GM18858 (cell line): ENCODE measurements at regions not wholly inside any gene's neighbourhood (a gene's known extent, or its start where the extent isn't known, plus 50 kb on each side); places are given as distances from the start of the nearest gene placed in this dataset.
A peak's percentile ranks its signal among the peaks of the same experiment; 100 is the strongest.

Experiments used
- ATAC-seq: cut with Tn5 transposase; IDR thresholded peaks from one replicate; pipeline ENCODE4 v1.9.1; 2021; ENCODE audit not compliant: unreplicated experiment

DNA sequence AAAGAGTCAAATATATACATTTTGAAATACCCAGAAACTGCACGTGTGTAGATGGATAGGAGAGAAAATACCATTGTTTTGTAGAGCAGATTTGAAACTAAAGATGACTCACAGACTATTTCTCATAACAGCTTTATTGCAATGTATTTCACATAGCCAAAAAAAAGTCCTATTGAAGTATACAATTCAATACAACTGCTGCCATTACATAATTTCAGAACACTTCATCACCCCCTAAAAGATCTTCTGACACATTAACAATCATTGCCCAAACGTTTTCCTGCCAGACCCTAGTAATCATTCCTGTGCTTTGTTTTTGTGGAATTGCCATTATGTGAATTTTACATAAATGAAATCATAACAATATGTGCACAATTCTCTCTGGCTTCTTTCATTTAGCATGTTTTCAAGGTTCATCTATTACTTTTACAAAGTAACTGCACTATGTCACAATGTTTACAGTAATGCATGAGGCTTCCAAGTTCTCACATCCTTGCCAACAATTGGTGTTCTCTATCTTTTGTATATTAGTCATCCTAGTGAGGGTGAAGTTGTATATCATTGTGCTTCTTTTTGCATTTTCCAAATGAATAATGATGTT, 378.6 kb upstream of the CWC22 start:
- no peak for ATAC-seq

DNA sequence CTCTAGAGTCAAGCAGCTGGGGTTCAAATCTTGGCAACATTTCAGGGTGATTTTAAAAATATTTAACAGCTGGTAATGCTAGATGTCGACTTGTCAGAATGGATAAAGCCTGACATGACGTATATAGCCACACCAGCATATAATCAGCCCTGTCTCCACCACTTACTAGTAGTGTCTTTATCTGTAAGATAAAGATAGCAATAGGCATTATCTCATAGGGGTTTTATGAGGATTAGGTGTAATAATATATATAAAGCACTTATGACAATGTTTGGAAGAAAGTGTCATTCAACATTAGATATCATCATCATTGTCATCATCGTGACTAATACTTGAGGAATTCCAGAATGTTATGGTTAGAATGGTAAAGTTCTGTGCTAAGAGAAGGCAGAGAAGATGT, 369.0 kb upstream of the CWC22 start:
- ATAC-seq, result no peak

DNA sequence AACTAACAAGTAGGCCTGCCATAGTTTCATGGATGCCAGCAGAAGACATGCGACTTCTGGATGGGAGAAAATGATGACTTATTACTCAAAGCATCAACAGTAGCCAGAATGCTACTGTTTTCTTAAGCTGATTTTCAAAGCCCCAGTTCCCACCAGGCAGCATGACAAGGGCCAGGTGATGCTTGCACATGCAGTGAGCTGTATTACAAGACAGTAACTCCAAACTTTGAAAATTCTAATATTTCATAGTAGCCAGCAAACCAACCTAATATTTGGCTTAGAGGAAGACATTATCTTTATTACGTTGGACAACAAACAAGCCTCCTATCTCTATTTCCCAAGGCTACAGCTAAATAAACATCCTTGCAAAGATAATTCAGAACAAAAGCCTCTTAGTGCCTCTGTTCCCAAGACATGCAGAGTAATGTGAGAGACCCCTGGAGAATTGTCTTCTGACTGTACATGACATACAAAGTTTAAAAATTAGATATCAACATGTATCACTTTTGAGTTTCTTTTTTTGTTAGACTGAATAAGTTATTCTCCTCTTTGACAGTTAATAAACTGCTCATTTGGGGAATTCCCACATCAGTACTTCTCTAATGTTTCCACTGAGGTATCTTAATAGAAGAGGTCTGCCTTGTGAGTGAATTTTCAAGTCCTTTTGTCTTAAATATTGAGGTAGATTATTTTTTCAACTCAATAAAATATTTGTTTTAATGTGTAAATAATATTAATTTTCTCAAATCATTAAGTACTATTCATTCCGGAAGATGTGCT, 367.6 kb upstream of the CWC22 start:
- ATAC-seq, result no peak

DNA sequence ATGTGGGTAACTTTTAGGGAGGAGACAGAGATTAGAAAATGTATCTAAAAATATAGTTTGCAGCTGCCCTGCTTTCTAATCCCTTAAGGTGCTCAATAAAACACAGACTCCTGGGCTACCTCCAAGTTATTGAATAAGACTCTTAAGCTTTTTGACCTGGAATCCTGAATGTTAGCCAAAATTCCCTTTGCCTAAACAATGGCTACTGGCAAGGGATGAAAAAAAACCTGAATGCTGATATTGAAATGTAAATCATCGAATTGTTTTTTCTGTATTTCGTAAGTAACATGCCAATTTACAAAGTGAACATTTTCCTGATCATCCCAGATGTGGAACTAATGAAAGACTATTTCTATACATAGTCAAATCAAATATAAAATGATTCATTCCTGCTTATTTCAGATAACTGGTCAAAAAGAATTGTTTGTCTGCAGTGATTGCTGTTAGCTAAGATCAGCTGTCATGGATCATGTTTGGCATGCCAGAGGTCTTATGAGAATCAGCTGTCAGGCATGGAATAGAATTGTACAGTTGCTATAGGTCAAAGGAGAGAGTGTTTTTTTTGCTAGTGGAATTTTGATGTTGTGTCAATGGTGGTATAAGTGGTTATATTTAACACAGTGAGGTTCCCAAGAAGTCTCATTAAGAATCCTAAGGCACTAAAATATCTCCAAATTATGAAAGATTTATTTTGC, 363.6 kb upstream of the CWC22 start:
- ATAC-seq, result no peak

DNA sequence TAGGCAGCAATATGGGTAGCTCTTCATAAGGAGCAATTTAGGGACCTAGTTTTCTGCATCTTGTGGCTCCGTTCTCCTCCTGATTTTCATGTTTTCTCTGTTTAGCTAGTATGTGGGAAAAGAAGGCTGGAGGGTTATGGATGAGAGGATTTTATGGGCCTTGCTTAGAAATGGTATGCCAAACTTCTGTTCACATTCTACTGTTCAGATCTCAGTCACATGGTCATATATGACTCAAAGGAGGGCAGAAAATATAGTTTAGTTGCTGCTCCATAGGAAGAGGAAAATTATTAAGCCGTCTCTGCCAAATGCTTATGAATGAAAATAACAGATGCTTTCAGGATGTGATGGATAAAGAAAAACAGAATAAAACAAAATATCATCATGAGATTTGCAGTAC, 361.8 kb upstream of the CWC22 start:
- no peak for ATAC-seq

DNA sequence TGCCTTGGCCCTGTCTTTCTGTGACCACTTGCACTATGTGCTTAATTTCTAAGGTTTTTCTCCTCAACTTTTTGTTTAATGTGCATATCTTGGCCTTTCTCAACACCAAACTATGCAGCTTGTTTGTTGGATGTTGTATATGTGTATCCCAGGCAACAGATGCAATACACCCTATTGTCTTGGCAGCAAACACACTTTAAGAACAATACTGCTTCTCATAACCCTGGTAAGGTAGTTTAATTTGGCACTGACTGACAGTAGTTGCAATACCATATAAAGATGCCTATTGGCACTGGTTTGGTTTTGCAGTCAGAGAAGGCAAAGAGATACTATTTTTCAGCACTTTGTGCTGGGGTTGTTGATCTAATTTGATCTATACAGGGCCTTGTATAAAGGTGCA, 360.7 kb upstream of the CWC22 start:
- ATAC-seq, result no peak

DNA sequence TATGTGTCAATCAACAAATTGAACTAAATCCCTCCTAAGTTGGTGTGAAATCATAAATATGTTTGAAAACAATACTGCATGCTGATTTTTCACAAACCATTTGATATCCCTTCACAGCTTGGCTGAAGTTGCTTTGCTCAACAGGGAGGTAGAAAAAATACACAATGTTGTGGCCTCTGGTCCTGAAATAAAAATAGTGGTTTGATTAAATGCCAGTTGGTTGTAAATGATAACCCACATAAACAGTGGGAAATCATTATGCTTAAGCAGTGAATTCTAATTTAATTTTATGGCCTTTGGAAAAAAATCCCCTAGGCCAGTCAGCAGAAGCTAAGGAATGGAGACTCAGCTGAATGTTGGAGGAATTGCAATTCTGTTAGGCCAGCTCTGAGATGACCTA, 359.4 kb upstream of the CWC22 start:
- no peak for ATAC-seq

DNA sequence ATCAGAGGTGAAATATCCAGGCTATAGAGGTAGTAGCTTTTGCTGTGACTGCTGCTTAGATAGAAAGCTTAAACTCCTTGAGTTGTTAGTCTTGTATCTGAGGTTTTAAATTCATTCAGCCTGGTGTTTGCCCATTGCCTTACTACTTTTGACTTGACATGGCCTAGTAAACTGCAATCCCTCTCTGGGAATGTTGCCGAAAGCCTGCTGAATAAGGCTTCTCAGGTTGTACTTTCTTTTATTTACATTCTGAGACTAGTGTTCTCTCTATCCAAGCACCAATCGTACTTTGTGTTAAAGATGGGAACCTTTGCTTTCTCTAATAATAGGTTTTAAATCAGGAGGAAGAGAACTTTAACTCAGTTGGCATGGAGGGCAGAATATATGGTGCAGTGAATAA, 357.6 kb upstream of the CWC22 start:
- no peak for ATAC-seq

DNA sequence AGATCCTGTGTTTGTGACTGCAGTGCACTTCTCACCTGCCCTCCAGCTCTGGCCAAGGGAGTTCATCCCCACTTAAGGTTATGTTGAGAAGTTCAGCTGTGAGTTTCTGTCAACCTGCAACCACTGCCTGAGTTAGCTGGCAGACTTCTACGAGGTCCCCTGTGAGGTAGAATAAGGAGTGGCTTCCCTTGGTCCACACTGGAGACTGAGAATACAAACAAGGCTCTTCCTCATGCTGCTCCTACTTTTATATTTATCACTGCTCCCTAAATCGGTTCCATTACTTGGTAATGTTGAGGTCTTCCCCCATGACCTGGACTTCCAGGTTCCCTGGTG, 353.2 kb upstream of the CWC22 start:
- peak; percentile 21 for ATAC-seq

DNA sequence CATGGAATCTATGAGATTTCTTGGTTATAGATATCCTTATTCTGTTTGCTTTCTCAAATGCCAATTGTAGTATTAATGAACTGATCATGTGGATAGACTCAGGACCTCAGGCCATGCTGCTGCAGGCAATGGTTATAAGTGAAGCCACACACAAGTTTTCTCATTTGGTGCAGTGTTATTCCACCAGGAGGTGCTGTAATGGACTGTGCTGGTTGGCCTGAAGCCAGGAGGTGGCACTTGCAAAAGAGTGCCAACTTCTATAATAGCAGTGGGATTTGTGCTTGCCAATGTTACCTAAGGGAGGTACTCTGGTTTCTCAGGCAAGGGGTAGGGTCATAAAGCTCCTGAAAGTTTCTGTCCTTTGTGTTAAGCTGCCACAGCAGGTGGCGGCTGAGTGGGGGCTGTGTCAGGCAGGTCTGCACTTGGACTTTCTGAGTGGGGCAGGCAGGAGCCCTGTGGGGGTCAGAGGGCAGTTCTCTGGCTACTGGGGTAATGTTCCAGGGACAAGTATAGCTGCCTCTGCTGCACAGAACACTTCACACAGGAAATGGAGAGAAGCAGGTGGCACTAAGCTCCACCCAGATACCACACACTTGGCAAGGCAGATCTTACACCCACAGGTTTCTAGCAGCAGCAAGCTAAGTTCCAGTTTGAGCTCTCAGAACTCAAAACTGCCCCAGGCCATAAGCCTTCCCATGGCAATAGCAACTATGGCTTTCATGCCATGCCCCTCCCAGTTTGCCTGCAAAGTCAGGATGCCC, 352.6 kb upstream of the CWC22 start:
- peak; percentile 98 for ATAC-seq

DNA sequence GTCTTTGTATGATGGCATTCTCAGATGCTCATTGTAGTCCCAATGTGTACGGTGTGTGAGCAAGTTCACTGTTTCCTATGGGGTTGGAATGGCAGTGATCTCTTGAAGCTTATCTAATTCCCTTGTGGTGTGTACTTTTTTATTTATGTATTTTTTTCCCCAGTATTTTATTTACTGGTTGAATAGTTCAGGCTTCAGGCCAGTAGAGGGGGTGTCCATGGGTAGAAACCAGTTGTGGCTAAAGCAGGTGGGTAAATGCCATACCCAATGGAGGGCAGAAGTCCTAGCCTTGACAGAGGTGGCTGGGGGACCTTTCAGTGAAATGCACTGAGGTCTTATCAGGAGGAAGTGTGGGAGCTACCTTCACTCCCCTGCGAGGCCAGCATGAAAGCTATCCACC, 351.4 kb upstream of the CWC22 start:
- no peak for ATAC-seq

DNA sequence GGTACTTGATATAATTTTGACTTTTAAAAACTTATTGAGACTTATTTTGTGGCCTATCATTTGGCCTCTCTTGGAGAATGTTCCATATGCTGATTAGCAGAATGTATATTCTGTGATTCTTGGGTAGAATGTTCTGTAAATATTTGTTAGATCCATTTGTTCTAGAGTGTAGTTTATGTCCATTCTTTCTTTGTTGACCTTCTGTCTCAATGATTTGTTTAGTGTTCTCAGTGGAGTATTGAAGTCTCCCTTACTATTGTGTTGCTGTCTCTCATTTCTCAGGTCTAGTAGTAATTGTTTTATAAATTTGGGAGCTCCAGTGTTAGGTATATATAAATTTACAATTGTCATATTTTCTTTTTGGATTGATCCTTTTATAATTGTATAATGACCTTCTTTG, 349.6 kb upstream of the CWC22 start:
- no peak for ATAC-seq

DNA sequence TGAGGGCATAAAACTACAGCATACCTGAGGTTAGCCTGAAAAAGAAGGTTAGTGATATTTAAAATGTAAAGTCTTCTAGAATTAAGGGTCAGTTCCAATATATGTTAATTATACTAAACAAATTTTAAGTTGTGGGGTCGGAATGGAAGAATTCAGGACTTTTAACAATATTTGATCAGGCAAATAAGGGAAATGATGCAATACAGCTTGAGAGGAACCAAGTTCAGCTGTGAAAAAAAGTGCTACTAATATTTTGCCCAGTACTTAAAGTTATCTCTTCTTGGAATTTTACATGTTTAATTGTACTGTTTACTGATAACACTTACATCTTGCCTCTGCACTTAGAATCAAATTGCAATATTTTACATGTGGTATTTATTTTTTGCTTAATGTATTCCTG, 345.5 kb upstream of the CWC22 start:
- no peak for ATAC-seq

DNA sequence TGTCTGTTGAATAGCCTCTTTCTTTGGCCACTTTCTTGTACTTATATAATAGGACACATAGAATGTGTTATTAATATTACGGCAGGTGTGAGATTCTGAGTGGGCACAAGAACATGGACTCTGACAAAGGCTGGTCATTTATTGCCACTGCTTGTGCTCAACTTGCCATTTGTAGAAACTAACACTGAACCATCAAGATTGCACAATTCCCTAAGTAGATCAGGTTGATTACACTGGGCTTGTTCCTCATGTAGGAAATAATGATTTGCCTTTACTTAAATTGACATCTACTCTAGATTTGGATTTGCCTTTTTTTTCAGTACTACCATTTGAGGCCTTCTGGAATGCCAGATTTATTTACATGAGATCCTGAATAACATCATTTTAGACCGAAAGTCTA, 342.7 kb upstream of the CWC22 start:
- no peak for ATAC-seq

DNA sequence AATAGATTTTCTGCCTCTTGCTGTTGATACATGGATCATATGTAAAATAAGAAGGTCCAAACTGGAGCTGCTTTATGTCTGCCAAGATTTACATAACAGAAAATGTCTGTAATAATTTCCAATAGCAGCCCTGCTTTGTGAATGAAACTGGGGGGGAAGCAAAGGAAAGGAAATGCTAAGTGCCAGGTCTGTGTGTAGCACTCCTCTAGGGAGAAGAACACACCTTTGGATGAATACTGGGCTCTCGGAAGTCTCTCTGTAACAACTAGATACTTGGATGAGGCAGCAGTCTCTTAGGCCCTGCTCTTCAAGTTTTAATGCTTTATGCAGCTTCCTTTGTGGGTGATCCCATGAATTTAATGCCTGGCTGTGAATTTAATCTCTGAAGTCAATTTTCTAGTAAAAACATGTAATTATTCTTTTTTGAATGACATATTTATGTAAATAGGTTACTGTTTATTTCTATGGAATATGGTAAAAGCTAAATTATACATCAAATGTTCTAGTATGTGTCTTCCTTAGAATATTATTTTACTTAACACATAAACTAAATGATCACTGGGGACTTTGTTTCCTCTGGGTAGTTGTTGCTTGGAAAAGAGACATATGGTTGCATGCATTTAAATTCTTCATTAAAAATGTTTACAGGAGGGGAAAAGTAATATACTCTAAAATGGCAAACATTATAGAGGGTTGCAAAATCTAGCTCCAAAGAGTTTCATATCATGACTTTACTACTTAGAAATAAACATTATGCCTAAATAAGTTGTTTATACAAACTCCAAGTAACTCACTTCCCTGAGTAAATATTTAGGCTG, 336.6 kb upstream of the CWC22 start:
- ATAC-seq, result no peak

DNA sequence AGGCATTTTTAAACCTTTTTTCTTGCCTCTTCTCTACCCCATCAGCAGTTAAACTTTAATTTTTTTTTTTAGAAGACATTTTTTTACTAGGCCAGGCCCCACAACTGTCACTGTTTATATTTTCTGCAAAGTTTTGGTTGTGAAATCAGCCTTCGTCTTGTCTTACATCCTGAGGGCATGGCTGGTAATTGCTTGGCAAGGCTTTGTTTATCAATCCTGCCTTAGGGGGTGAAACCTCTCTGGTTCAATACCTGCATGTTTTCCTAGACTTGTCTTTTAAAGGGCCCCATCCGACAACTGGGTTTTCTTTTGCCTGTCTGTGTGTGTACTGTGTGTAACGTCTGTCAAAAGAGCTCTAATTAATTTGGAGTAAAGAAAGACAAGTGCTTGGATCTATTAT, 330.0 kb upstream of the CWC22 start:
- no peak for ATAC-seq

DNA sequence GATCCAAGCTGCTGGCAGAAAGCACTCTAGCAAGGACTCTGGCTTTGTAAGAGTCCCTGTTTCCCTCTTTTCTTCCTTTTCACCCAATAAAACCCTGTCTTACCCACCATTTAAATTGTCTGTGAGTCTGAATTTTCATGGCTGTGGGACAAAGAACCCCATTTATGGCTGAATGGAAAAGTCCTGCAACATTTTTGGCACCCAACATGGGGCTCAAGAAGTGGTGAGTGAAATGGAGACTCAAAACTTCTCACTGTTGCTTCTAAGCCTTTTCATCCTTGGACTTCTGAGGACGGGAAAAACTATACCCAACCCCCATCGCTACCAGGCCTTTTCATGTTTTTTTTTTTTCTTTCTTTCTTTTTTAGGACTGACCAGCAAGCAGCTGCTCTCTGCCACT, 329.5 kb upstream of the CWC22 start:
- no peak for ATAC-seq

DNA sequence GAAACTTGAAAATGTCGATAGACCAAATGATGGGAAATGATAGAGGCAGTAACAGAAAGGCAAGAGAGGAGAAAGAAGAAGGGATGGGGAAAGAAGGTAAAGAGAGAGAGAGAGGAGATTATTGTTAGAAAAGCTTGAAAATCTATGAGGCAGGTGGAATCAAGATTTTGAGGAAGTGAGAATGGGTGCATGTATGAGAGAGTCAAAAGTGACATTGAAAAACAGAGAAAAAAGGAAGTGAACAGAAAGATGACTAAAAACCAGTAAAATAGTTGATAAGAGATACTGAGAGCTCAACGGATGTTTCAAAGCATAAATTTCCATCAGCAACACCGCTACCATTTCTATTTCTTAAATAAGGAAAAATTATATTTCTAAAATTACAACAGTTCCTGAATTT, 327.4 kb upstream of the CWC22 start:
- peak; percentile 100 for ATAC-seq

DNA sequence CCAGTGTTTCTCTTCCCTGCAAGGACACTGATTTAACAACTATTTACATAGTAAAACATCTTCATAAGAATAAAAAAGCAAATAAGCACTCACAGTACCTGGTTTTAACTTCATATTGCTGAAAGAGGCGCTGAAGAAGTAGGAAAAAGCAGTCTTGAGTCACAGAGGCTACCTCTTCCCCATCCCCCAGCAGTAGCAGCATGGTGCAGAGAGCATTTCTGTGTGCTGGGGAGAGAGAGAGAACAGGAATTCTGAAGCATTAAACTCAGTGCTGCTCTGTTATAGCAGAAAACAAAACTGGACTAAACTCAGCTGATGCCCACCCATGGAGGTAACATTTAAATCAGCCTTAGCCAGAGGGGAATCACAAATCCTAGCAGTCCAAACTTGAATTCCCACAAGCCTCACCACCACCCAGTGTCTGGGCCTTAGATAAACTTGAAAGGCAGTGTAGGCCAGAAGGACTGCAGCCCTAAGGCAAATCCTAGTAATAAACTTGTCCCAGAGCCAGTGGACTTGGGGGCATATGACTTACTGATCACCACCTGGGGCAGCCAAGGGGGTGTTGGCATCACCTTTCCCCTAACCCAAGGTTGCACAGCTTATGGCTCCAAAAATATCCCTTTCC, 321.8 kb upstream of the CWC22 start:
- no peak for ATAC-seq

DNA sequence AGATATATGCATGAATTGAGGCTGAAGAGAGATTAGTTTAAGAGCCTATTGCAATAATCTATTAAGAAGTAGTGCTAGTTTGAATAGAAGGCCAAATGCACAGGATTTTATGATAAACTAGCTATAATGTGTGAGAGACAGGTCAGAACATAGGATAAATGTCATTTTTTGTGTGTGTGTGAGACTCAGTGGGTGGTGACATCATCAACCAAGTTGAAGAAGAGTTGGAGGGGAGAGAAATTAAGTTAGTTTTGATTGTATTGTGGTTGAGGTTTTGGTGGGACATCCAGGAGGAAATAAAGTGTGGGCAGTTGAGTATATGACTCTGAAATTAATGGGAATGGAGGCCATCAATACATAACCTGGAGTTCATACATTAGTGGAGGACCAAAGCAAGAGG, 320.1 kb upstream of the CWC22 start:
- no peak for ATAC-seq
